ENCODE measurements at regions not wholly inside any gene's neighbourhood (a gene's known extent, or its start where the extent isn't known, plus 50 kb on each side); places are given as distances from the start of the nearest gene placed in this dataset.
"Not testable (repeated sequence)": the region's sequence is repeated elsewhere in the genome, so short reads cannot be mapped to it uniquely, and the experiment has no call there.

GRCh38 chr2:224119846-224120245 is 80.8 kb upstream of the SERPINE2 start:
- not testable (repeated sequence) for DNase-seq (ENCODE audit: low read depth in 2 of 3, low spot score in 1 of 3)

- DNase-seq (ENCODE audit: low read depth in 2 of 3, low spot score in 1 of 3) = no peak
Measured at GRCh38 chr2:224114428-224114827, 75.3 kb upstream of the SERPINE2 start.

- DNase-seq (ENCODE audit: low read depth in 2 of 3, low spot score in 1 of 3) = not testable (repeated sequence)
Measured at GRCh38 chr2:224113930-224114329, 74.8 kb upstream of the SERPINE2 start.

GRCh38 chr2:224111576-224111975 is 72.5 kb upstream of the SERPINE2 start:
- no peak for DNase-seq (ENCODE audit: low read depth in 2 of 3, low spot score in 1 of 3)

GRCh38 chr2:224110811-224111210 is 71.7 kb upstream of the SERPINE2 start:
- no peak for DNase-seq (ENCODE audit: low read depth in 2 of 3, low spot score in 1 of 3)

- DNase-seq (ENCODE audit: low read depth in 2 of 3, low spot score in 1 of 3) = no peak
Measured at GRCh38 chr2:224109751-224110150, 70.7 kb upstream of the SERPINE2 start.

- no peak for DNase-seq (ENCODE audit: low read depth in 2 of 3, low spot score in 1 of 3)
Measured at GRCh38 chr2:224106794-224107193, 67.7 kb upstream of the SERPINE2 start.

GRCh38 chr2:224104668-224105386 is 65.7 kb upstream of the SERPINE2 start:
- no peak for DNase-seq (ENCODE audit: low read depth in 2 of 3, low spot score in 1 of 3)

GRCh38 chr2:224103651-224104050 is 64.6 kb upstream of the SERPINE2 start:
- DNase-seq (ENCODE audit: low read depth in 2 of 3, low spot score in 1 of 3) = no peak

GRCh38 chr2:224102991-224103390 is 63.9 kb upstream of the SERPINE2 start:
- no peak for DNase-seq (ENCODE audit: low read depth in 2 of 3, low spot score in 1 of 3)

GRCh38 chr2:224101820-224102630 is 62.9 kb upstream of the SERPINE2 start:
- DNase-seq (ENCODE audit: low read depth in 2 of 3, low spot score in 1 of 3) = no peak

GRCh38 chr2:224099861-224100643 is 61.0 kb upstream of the SERPINE2 start:
- no peak for DNase-seq (ENCODE audit: low read depth in 2 of 3, low spot score in 1 of 3)

GRCh38 chr2:224098481-224099230 is 59.6 kb upstream of the SERPINE2 start:
- no peak for DNase-seq (ENCODE audit: low read depth in 2 of 3, low spot score in 1 of 3)

- no peak for DNase-seq (ENCODE audit: low read depth in 2 of 3, low spot score in 1 of 3)
Measured at GRCh38 chr2:224094413-224094812, 55.3 kb upstream of the SERPINE2 start.

GRCh38 chr2:224091671-224092070 is 52.6 kb upstream of the SERPINE2 start:
- not testable (repeated sequence) for DNase-seq (ENCODE audit: low read depth in 2 of 3, low spot score in 1 of 3)

GRCh38 chr2:224089606-224090005 is 50.5 kb upstream of the SERPINE2 start:
- DNase-seq (ENCODE audit: low read depth in 2 of 3, low spot score in 1 of 3) = not testable (repeated sequence)

Measured in stimulated activated CD4-positive, alpha-beta T cell treated with anti-CD3 and anti-CD28 coated beads, Interleukin-12 subunit alpha, Interleukin-12 subunit beta, amount 100 ng/mL, for 48 hours (primary cell).